HEK293T (cell line): ENCODE measurements at regions not wholly inside any gene's neighbourhood (a gene's known extent, or its start where the extent isn't known, plus 50 kb on each side); places are given as distances from the start of the nearest gene placed in this dataset.

Experiments used
- CTCF ChIA-PET: fragments of 350-600 bp; formaldehyde crosslinking; extraction: SDS; loops from one replicate; lab custom pipeline; 2021; ENCODE audit warnings: antibody characterized with exemption, inconsistent platforms; lab: Yijun Ruan, JAX
- POLR2A ChIA-PET: fragments of 350-600 bp; formaldehyde crosslinking; extraction: SDS; loops from one replicate; lab custom pipeline; 2020; ENCODE audit warnings: antibody characterized with exemption, inconsistent platforms; lab: Yijun Ruan, JAX
- DNase-seq: peaks from one replicate; pipeline ENCODE4 v3.0.0; 2012; ENCODE audit warnings: mixed read lengths; ENCODE audit errors: extremely low spot score
- ARNT ChIP-seq: fragments of 450-650 bp; IDR thresholded peaks from 2 replicates; pipeline ENCODE4 v1.6.1; 2017; ENCODE audit warnings: mild to moderate bottlenecking
- BHLHE40 ChIP-seq: fragments of 450-650 bp; IDR thresholded peaks from 2 replicates; pipeline ENCODE4 v1.6.1; 2016; ENCODE audit warnings: mild to moderate bottlenecking, moderate library complexity, borderline replicate concordance
- CTBP1 ChIP-seq: fragments of 450-650 bp; IDR thresholded peaks from 2 replicates; pipeline ENCODE4 v1.6.1; 2016; ENCODE audit warnings: borderline replicate concordance
- ELF4 ChIP-seq: fragments of 450-650 bp; IDR thresholded peaks from 2 replicates; pipeline ENCODE4 v1.6.1; 2017; ENCODE audit warnings: antibody characterized with exemption
- FOXA1 ChIP-seq: fragments of 450-650 bp; IDR thresholded peaks from 2 replicates; pipeline ENCODE4 v1.6.1; 2016; ENCODE audit warnings: mild to moderate bottlenecking
- FOXK2 ChIP-seq: fragments of 450-650 bp; IDR thresholded peaks from 2 replicates; pipeline ENCODE4 v1.6.1; 2016; ENCODE audit warnings: mild to moderate bottlenecking
- FOXM1 ChIP-seq: fragments of 450-650 bp; IDR thresholded peaks from 2 replicates; pipeline ENCODE4 v1.6.1; 2017; ENCODE audit warnings: mild to moderate bottlenecking, borderline replicate concordance
- HDGF ChIP-seq: fragments of 450-650 bp; IDR thresholded peaks from 2 replicates; pipeline ENCODE4 v1.6.1; 2017; ENCODE audit warnings: antibody characterized with exemption, borderline replicate concordance
- L3MBTL2 ChIP-seq: fragments of 450-650 bp; conservative IDR thresholded peaks from 2 replicates; pipeline ENCODE4 v1.6.1; 2016; ENCODE audit warnings: mild to moderate bottlenecking
- LEF1 ChIP-seq: fragments of 450-650 bp; IDR thresholded peaks from 2 replicates; pipeline ENCODE4 v1.6.1; 2017; ENCODE audit warnings: mild to moderate bottlenecking, borderline replicate concordance
- NFRKB ChIP-seq: fragments of 450-650 bp; IDR thresholded peaks from 2 replicates; pipeline ENCODE4 v1.6.1; 2016; ENCODE audit warnings: mild to moderate bottlenecking, moderate library complexity
- PKNOX1 ChIP-seq: fragments of 450-650 bp; IDR thresholded peaks from 2 replicates; pipeline ENCODE4 v1.6.1; 2016
- SP1 ChIP-seq: fragments of 450-650 bp; IDR thresholded peaks from 2 replicates; pipeline ENCODE4 v1.6.1; 2017
- SUZ12 ChIP-seq: fragments of 450-650 bp; IDR thresholded peaks from 2 replicates; pipeline ENCODE4 v1.6.1; 2016; ENCODE audit warnings: mild to moderate bottlenecking
- TARDBP ChIP-seq: fragments of 450-650 bp; IDR thresholded peaks from 2 replicates; pipeline ENCODE4 v1.6.1; 2016
- ZNF384 ChIP-seq: fragments of 450-650 bp; IDR thresholded peaks from 2 replicates; pipeline ENCODE4 v1.6.1; 2016

DNA sequence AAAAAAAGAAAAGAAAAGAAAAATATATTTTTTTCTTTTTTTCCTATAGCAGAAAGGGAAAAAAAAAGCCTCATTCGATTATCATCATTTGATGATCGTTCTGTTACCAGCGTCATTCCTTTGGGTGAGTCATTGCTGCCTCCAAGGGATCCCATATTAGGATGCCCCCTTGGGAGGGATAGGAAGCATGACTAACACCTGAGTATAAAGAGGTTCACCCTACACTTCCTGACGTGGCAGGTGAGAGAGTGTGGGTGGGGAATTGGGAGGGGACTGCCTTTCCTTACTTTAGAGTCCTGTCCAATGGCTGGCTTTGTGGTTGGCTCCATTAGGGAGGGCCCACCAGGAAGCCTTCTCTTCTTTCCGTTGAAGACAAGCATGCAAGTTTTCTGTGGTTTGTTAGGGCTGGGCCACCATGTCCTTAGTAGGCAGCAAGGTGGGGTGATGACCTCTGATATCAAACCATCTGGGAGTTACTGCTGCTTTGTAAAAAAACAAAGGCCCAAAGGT is 56.1 kb upstream of the FUT8 start:
- no peak for DNase-seq
- POLR2A ChIA-PET: no interaction called here
- TF ChIP-seq BHLHE40 (no peak), FOXK2 (no peak), SUZ12 (no peak), ZNF384 (no peak), LEF1 (no peak), SP1 (no peak), ARNT (no peak)
- CTCF ChIA-PET: no interaction called here

GRCh38 chr14:65357113-65357512 is 55.4 kb upstream of the FUT8 start:
- no peak for TF ChIP-seq SP1
- TF ChIP-seq FOXM1: no peak
- no peak for TF ChIP-seq PKNOX1
- no peak for TF ChIP-seq ZNF384
- no peak for TF ChIP-seq HDGF
- TF ChIP-seq TARDBP: no peak
- TF ChIP-seq ELF4: no peak
- no peak for TF ChIP-seq FOXA1
- TF ChIP-seq L3MBTL2: no peak
- TF ChIP-seq CTBP1: no peak
- TF ChIP-seq SUZ12: no peak
- TF ChIP-seq FOXK2: no peak
- TF ChIP-seq BHLHE40: no peak
- no peak for TF ChIP-seq ARNT
- no peak for TF ChIP-seq NFRKB
- no peak for TF ChIP-seq LEF1
- ChIA-PET CTCF (no interaction called here), POLR2A (no interaction called here)
- no peak for DNase-seq

GRCh38 chr14:65357689-65358088 is 54.8 kb upstream of the FUT8 start:
- TF ChIP-seq LEF1: no peak
- DNase-seq: no peak
- POLR2A ChIA-PET: no interaction called here
- CTCF ChIA-PET: no interaction called here

DNA sequence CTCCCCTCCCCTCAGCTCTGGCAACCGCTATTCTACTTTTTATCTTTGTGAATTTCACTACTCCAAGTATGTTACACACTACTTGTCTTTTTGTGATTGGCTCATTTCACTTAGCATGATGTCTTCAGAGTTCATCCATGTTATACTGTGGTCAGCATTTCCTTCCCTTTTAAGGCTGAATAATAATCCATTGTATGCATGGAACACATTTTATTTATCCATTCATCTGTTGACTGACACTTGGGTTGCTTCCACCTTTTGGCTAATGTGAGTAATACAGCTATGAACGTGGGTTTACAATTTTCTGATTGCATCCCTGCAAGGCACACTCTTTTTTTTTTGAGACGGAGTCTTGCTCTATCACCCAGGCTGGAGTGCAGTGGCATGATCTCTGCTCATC is 53.0 kb upstream of the FUT8 start:
- no peak for DNase-seq
- ChIA-PET POLR2A (no interaction called here), CTCF (no interaction called here)
- peak; percentile 70; the same call in 1 of the 2 replicates for TF ChIP-seq PKNOX1
- no peak for TF ChIP-seq NFRKB

DNA sequence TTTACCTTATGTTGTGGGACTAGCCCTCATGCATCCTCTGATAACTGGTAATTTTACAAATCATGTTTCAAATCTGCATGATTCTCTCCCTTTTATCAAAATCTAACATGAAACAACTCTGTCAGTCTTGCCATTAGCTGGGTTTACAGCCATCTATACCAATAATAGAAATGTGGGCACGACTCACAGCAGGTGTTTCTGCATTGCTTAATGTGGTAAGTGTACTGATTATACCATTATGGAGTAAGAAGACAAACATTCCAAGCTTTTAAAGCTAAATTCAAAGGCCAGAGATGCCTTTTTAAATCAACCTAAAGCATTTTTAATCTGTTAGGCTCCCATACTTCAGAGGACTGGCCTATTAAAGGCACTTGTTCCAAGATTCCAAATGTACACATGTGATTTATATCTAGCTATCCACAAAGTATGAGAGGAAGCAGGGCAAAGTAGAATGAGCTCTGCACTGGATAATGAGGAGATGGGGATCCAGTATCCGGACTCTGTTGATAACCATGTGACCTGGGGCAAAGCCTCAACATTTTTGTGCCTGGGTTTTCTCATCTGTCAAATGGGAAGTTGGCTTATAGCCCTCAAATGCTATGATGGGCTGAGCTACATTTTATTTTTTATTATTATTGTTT is 52.3 kb upstream of the FUT8 start:
- TF ChIP-seq FOXM1 (no peak), SUZ12 (no peak), ZNF384 (no peak), FOXA1 (no peak)
- DNase-seq: no peak
- POLR2A ChIA-PET: no interaction called here
- CTCF ChIA-PET: no interaction called here

DNA sequence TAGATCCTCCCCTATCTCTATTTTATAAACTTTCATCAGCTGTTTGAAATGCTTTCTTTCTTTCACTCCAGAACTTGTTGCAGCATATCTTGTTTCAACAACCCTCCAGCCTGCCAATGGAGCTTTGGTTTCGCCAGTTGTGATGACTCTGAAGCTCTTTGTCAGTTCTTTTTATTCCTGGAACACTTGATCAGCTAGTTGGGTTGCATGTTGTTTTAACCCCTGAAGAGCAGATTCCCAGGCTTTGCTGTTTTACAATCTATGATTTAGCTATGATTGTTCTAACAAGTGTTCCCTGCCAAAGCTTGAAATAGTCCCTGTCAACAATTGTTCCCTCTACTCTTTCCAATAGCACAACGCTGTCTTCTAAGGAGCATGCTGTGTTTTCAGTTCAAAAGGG is 50.6 kb upstream of the FUT8 start:
- no peak for TF ChIP-seq ELF4
- TF ChIP-seq L3MBTL2: no peak
- TF ChIP-seq CTBP1: no peak
- TF ChIP-seq HDGF: no peak
- TF ChIP-seq FOXK2: no peak
- no peak for TF ChIP-seq PKNOX1
- TF ChIP-seq LEF1: no peak
- TF ChIP-seq NFRKB: no peak
- POLR2A ChIA-PET: no interaction called here
- DNase-seq: no peak
- CTCF ChIA-PET: no interaction called here
